A673 (cell line): ENCODE measurements at regions not wholly inside any gene's neighbourhood (a gene's known extent, or its start where the extent isn't known, plus 50 kb on each side); places are given as distances from the start of the nearest gene placed in this dataset.

ENCODE experiments used
- BruUV-seq: library from RNA; stranded (reverse); fragments of 400-500 nt; replicated peaks from 2 replicates; lab custom pipeline; 2021; lab: Mats Ljungman, UMichigan
- CTCF ChIA-PET: fragments of 300-600 bp; sonication (Branson Sonifier 250); formaldehyde crosslinking; loops from one replicate; lab custom pipeline; 2022; ENCODE audit warnings: antibody characterized with exemption; lab: Charles Lee
- POLR2A ChIA-PET: fragments of 300-600 bp; sonication (Branson Sonifier 250); formaldehyde crosslinking; loops from one replicate; lab custom pipeline; 2022; ENCODE audit warnings: antibody characterized with exemption; ENCODE audit not compliant: low non-redundant PET; lab: Charles Lee
- DNase-seq: peaks from one replicate; pipeline ENCODE4 v3.0.0-alpha.2; 2015; ENCODE audit warnings: low spot score
- H3K27ac ChIP-seq: fragments of 200-600 bp; sonication (generic); 2 replicates; pipeline ENCODE4 v1.5.1; 2016; ENCODE audit warnings: mixed run types, low read depth, mild to moderate bottlenecking, mixed read lengths, antibody characterized with exemption, low read length; ENCODE audit not compliant: poor library complexity, severe bottlenecking
- H3K27me3 ChIP-seq: fragments of 200-600 bp; sonication (generic); replicated peaks from 2 replicates; pipeline ENCODE4 v1.6.1; 2017; ENCODE audit warnings: mixed run types, low read depth, mild to moderate bottlenecking, mixed read lengths, antibody characterized with exemption, low read length; ENCODE audit not compliant: insufficient read depth, poor library complexity
- H3K36me3 ChIP-seq: fragments of 200-600 bp; sonication (generic); 2 replicates; pipeline ENCODE4 v1.6.1; 2016; ENCODE audit warnings: mixed run types, mild to moderate bottlenecking, mixed read lengths, antibody characterized with exemption, low read length; ENCODE audit not compliant: insufficient read depth, poor library complexity, severe bottlenecking
- H3K4me1 ChIP-seq: fragments of 200-600 bp; sonication (generic); 2 replicates; pipeline ENCODE4 v1.6.1; 2017; ENCODE audit warnings: mixed run types, mild to moderate bottlenecking, mixed read lengths, antibody characterized with exemption, low read length; ENCODE audit not compliant: insufficient read depth, poor library complexity, severe bottlenecking
- H3K4me3 ChIP-seq: fragments of 200-600 bp; sonication (generic); 2 replicates; pipeline ENCODE4 v1.5.1; 2016; ENCODE audit warnings: low read depth, mixed run types, mild to moderate bottlenecking, mixed read lengths, low read length; ENCODE audit not compliant: poor library complexity, severe bottlenecking
- H3K9me3 ChIP-seq: fragments of 200-600 bp; sonication (generic); 2 replicates; pipeline ENCODE4 v1.6.1; 2016; ENCODE audit warnings: mixed run types, low read depth, mild to moderate bottlenecking, mixed read lengths, antibody characterized with exemption, low read length; ENCODE audit not compliant: poor library complexity, severe bottlenecking
- EZH2 ChIP-seq: fragments of 200-600 bp; sonication (generic); IDR thresholded peaks from 2 replicates; pipeline ENCODE4 v1.6.1; 2017; ENCODE audit warnings: borderline replicate concordance, low read depth, mild to moderate bottlenecking, mixed read lengths, antibody characterized with exemption, low read length; ENCODE audit not compliant: poor library complexity, severe bottlenecking
- intact Hi-C: fragments of 100-400 bp; cut with micrococcal nuclease; formaldehyde crosslinking; loops from one replicate; pipeline ENCODE4 v1.10.0; 2022; ENCODE audit not compliant: unreplicated experiment
- TF ChIP-seq, protein P1 (sequence below): fragments of 300-800, 200-600 bp; sonication (generic); conservative IDR thresholded peaks from 2 replicates; pipeline ENCODE4 v1.5.1; 2017; ENCODE audit warnings: low read depth, mild to moderate bottlenecking, antibody characterized with exemption, low read length, moderate library complexity, mixed read lengths

- no peak overlapping the region for H3K4me3 ChIP-seq
- H3K27ac ChIP-seq: no peak overlapping the region
- POLR2A ChIA-PET: no interaction called here
- H3K36me3 ChIP-seq: no peaks in the 10 kb centered on the region
- TF ChIP-seq, protein P1, sequence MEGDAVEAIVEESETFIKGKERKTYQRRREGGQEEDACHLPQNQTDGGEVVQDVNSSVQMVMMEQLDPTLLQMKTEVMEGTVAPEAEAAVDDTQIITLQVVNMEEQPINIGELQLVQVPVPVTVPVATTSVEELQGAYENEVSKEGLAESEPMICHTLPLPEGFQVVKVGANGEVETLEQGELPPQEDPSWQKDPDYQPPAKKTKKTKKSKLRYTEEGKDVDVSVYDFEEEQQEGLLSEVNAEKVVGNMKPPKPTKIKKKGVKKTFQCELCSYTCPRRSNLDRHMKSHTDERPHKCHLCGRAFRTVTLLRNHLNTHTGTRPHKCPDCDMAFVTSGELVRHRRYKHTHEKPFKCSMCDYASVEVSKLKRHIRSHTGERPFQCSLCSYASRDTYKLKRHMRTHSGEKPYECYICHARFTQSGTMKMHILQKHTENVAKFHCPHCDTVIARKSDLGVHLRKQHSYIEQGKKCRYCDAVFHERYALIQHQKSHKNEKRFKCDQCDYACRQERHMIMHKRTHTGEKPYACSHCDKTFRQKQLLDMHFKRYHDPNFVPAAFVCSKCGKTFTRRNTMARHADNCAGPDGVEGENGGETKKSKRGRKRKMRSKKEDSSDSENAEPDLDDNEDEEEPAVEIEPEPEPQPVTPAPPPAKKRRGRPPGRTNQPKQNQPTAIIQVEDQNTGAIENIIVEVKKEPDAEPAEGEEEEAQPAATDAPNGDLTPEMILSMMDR: no peak
- TF ChIP-seq EZH2: no peak
- peaks cover 5% of the 10 kb centered on the region for H3K9me3 ChIP-seq
- H3K27me3 ChIP-seq: no peaks in the 10 kb centered on the region
- DNase-seq: no peak
- intact Hi-C loops: no loop called here
- no TSS peak for BruUV-seq
- CTCF ChIA-PET: no interaction called here
- no peaks in the 10 kb centered on the region for H3K4me1 ChIP-seq
Measured at GRCh38 chr5:121226765-121227164, 624.9 kb upstream of the FTMT start.

GRCh38 chr5:121239951-121240350, 611.7 kb upstream of the FTMT start:
- no TSS peak for BruUV-seq
- H3K36me3 ChIP-seq: no peaks in the 10 kb centered on the region
- TF ChIP-seq, protein P1: no peak
- no peak for TF ChIP-seq EZH2
- intact Hi-C loops: no loop called here
- ChIA-PET POLR2A (no interaction called here), CTCF (no interaction called here)
- H3K4me3 ChIP-seq: no peak overlapping the region
- no peak for DNase-seq
- no peaks in the 10 kb centered on the region for H3K9me3 ChIP-seq
- no peaks in the 10 kb centered on the region for H3K27me3 ChIP-seq
- H3K4me1 ChIP-seq: no peaks in the 10 kb centered on the region
- H3K27ac ChIP-seq: no peak overlapping the region

DNA sequence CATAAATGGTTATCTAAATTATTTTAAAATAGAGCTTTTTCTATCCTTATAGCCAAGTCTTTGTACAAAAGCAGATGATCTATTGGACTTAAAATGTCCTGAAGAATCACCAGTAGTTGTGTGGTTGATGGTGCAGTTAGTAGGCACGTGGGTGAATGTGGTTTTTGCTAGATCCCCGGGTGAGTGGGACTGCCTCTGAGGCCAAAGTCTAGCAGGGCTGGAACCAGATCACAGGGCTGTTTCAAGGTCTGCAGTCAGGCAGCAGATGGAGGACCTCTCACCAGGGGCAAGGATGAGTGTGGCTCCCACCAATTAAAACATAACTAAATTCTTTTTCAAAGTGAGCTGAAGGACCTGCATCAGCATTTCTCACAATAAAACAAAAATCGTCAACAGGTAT, 604.7 kb upstream of the FTMT start:
- H3K27me3 ChIP-seq: no peaks in the 10 kb centered on the region
- no TSS peak for BruUV-seq
- intact Hi-C loops: no loop called here
- TF ChIP-seq, protein P1: no peak
- TF ChIP-seq EZH2: no peak
- no peak for DNase-seq
- H3K4me3 ChIP-seq: no peak overlapping the region
- no peaks in the 10 kb centered on the region for H3K36me3 ChIP-seq
- H3K9me3 ChIP-seq: no peaks in the 10 kb centered on the region
- ChIA-PET POLR2A (no interaction called here), CTCF (no interaction called here)
- no peak overlapping the region for H3K27ac ChIP-seq
- H3K4me1 ChIP-seq: no peaks in the 10 kb centered on the region
